ENCODE measurements at regions not wholly inside any gene's neighbourhood (a gene's known extent, or its start where the extent isn't known, plus 50 kb on each side); places are given as distances from the start of the nearest gene placed in this dataset.

- no peaks in the 10 kb centered on the region for H3K27me3 Mint-ChIP-seq (ENCODE audit: insufficient read depth, low read depth, poor library complexity)
- no peaks in the 10 kb centered on the region for H3F3A ChIP-seq (replicated peaks; ENCODE audit: low read depth)
Observed at GRCh38 chr2:188068093-188068492, 223.6 kb upstream of the GULP1 start.

More at GRCh38 chr2:188068093-188068492, 223.6 kb upstream of the GULP1 start:
- no peaks in the 10 kb centered on the region for H3K4me1 ChIP-seq (ENCODE audit: insufficient read depth)
- Mint-ChIP-seq H3K36me3 (ENCODE audit: low read depth) (peaks cover 5% of the 10 kb centered on the region; the same call in 1 of the 3 replicates), H3K9me3 (peaks cover 7% of the 10 kb centered on the region; the same call in 2 of the 3 replicates), H3K27ac (peak overlapping the region; percentile 68), H3K4me3 (no peak overlapping the region), H3K4me1 (no peaks in the 10 kb centered on the region; the same call in 2 of the 3 replicates)
- H3K4me3 ChIP-seq, result no peak overlapping the region
- no peaks in the 10 kb centered on the region for H4K20me1 ChIP-seq (replicated peaks; ENCODE audit: insufficient read depth)
- H3K27me3 ChIP-seq (ENCODE audit: insufficient read depth), result no peaks in the 10 kb centered on the region
- no peak for ATAC-seq
- H3K36me3 ChIP-seq (ENCODE audit: insufficient read depth), result no peaks in the 10 kb centered on the region
- DNase-seq (ENCODE audit: low spot score), result peak; percentile 12
- no peak overlapping the region for H3K4me2 ChIP-seq
- peak overlapping the region; percentile 45; the same call in 1 of the 2 replicates for H2AFZ ChIP-seq
- no peak for TF ChIP-seq CTCF (conservative IDR thresholded peaks at IDR 0.05; ENCODE audit: low read depth in 2 of 2)
- TF ChIP-seq EZH2phosphoT487 (IDR thresholded peaks at IDR 0.05; ENCODE audit: unreplicated experiment), result no peak
- TF ChIP-seq REST (IDR thresholded peaks at IDR 0.05; ENCODE audit: unreplicated experiment), result no peak
- no peak for TF ChIP-seq ZNF331 (CRISPR knock-in tag; IDR thresholded peaks at IDR 0.05; ENCODE audit: low read depth)
- no peak for TF ChIP-seq STAT1 (IDR thresholded peaks at IDR 0.05; ENCODE audit: unreplicated experiment)
- TF ChIP-seq CREB1 (CRISPR knock-in tag; IDR thresholded peaks at IDR 0.05; ENCODE audit: low read depth), result no peak
- TF ChIP-seq JUNB (IDR thresholded peaks at IDR 0.05; ENCODE audit: unreplicated experiment), result no peak
- TF ChIP-seq ETS1 (IDR thresholded peaks at IDR 0.05), result no peak
- TF ChIP-seq ZNF462 (CRISPR knock-in tag; IDR thresholded peaks at IDR 0.05), result no peak
- TF ChIP-seq ZNF114 (CRISPR knock-in tag; IDR thresholded peaks at IDR 0.05), result no peak
- no peak overlapping the region for H3K27ac ChIP-seq (ENCODE audit: low read depth)
- H3K79me2 ChIP-seq (replicated peaks; ENCODE audit: insufficient read depth), result no peaks in the 10 kb centered on the region
- H3K9me2 ChIP-seq (ENCODE audit: insufficient read depth), result peaks cover 3% of the 10 kb centered on the region; the same call in 1 of the 2 replicates
